ENCODE measurements at regions not wholly inside any gene's neighbourhood (a gene's known extent, or its start where the extent isn't known, plus 50 kb on each side); places are given as distances from the start of the nearest gene placed in this dataset.

DNA sequence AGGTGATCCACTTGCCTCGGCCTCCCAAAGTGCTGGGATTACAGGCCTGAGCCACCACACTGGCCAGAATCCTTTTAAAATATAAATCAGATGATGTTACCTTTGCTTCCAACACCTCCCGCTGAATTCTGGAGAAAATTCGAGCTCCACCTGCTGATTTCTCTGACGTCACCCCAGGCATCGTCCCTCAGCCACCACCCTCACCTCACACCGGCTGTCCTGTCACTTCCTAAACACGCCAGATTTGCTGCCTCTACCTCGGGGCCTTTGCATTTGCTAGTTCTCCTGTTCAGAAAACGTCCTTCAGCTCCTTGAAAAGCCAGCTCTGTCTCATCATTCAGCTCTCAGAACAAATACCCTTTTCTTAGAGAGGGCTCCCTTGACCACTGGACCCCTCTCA is 57.9 kb downstream of the FBXO2 start:
- Histone ChIP-seq H3K4me2 (no peak overlapping the region), H3K27ac (no peak overlapping the region), H3K27me3 (no peaks in the 10 kb centered on the region), H3K4me3 (no peak overlapping the region), H3K4me1 (peaks cover 0 to 34% (median 22%) of the 10 kb centered on the region in 10 experiments; a peak in 17 of 20 replicates), H3K9me3 (replicated peaks in 1 of 11) (peaks cover 0 to 4% (median 0%) of the 10 kb centered on the region in 11 experiments; a peak in 1 of 22 replicates), H4K20me1 (0 out of 22 replicates have a peak, but pooled peaks cover 0 to 6% (median 0%) of the 10 kb centered on the region in 11 experiments), H3K9ac (no peak overlapping the region), H3K36me3 (no peaks in the 10 kb centered on the region)
- no peak for TF ChIP-seq Cebpa-rat (IDR thresholded peaks at IDR 0.05)

DNA sequence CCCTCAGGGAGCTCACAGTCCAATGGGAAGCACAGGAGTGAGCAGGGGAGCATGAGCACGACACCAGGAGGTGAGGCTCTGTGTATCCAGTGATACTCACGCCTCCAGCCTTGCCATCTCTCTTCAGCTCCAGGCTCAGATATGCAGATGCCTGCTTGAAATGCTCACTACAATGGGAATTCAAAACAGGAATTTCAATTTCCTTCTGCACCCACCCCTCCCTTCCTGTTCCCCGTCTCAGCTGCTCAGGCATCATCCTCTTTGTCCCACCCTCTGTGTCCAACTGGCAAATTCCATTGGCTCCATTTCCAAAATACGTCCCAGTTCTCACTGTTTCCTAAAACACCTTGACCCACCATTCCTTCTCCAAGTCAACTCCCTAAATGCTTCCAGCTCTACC is 58.9 kb downstream of the FBXO2 start:
- Histone ChIP-seq H3K4me1 (peaks cover 0 to 26% (median 14%) of the 10 kb centered on the region in 10 experiments; a peak in 17 of 20 replicates), H3K4me3 (no peak overlapping the region), H3K36me3 (no peaks in the 10 kb centered on the region), H3K9ac (no peak overlapping the region), H3K9me3 (replicated peaks in 1 of 11) (peaks cover 0 to 4% (median 0%) of the 10 kb centered on the region in 11 experiments; a peak in 1 of 22 replicates), H3K4me2 (no peak overlapping the region), H3K27ac (no peak overlapping the region), H4K20me1 (0 out of 22 replicates have a peak, but pooled peaks cover 0 to 6% (median 0%) of the 10 kb centered on the region in 11 experiments), H3K27me3 (no peaks in the 10 kb centered on the region)
- TF ChIP-seq Cebpa-rat (IDR thresholded peaks at IDR 0.05) = no peak

DNA sequence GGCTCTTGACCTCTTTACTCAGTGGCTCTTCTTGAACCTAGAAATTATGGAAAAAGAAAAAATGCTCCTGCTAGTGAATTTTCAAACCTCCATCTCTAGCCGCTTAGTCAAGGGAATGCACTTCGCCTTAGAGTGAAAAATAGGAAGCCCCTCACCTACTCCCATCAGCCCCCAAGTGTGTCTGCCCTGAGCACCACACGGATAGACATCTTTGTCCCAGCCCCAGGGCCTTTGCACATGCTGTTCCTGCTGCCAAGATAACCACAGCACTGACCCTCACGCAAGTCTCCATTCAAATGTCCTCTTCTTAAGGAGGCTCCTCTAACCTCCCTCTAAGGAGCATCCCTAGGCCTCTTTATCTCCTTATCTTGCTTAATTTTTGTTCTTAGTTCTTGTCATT is 59.6 kb downstream of the FBXO2 start:
- Histone ChIP-seq H3K36me3 (no peaks in the 10 kb centered on the region), H3K4me3 (no peak overlapping the region), H3K9me3 (replicated peaks in 1 of 11) (peaks cover 0 to 4% (median 0%) of the 10 kb centered on the region in 11 experiments; a peak in 1 of 22 replicates), H3K9ac (no peak overlapping the region), H3K4me2 (no peak overlapping the region), H3K27ac (no peak overlapping the region), H4K20me1 (0 out of 22 replicates have a peak, but pooled peaks cover 0 to 6% (median 0%) of the 10 kb centered on the region in 11 experiments), H3K27me3 (no peaks in the 10 kb centered on the region), H3K4me1 (peaks cover 0 to 26% (median 14%) of the 10 kb centered on the region in 10 experiments; a peak in 17 of 20 replicates)
- TF ChIP-seq Cebpa-rat (IDR thresholded peaks at IDR 0.05) = no peak

DNA sequence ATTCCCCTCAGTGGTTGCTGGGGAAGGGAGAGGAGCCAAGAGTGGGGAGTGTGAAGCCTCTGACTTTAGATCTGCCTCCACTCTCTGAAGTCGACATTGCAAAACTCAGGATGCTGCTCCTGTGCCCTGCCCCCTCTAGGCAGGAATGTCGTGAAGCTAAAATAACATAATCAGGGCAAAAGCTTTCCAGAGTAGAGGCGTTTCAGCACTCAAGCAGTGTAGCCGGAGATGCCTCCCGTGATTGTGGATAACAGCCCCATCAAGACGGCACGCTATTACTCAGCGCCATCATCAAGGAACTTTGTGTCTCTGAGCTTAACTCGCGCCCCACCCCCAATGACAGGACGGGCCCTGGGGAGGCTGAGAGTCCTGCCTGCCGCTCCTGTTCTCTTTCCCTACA is 60.0 kb downstream of the FBXO2 start:
- H3K9ac ChIP-seq = no peak overlapping the region
- H3K27me3 ChIP-seq = no peaks in the 10 kb centered on the region
- no peak overlapping the region for H3K27ac ChIP-seq
- H3K9me3 ChIP-seq (replicated peaks in 1 of 11) = peaks cover 0 to 4% (median 0%) of the 10 kb centered on the region in 11 experiments; a peak in 1 of 22 replicates
- peaks cover 0 to 26% (median 14%) of the 10 kb centered on the region in 10 experiments; a peak in 17 of 20 replicates for H3K4me1 ChIP-seq
- H3K4me3 ChIP-seq = no peak overlapping the region
- H3K4me2 ChIP-seq = no peak overlapping the region
- no peak for TF ChIP-seq Cebpa-rat (IDR thresholded peaks at IDR 0.05)
- no peaks in the 10 kb centered on the region for H3K36me3 ChIP-seq
- H4K20me1 ChIP-seq = 0 out of 22 replicates have a peak, but pooled peaks cover 0 to 6% (median 0%) of the 10 kb centered on the region in 11 experiments

DNA sequence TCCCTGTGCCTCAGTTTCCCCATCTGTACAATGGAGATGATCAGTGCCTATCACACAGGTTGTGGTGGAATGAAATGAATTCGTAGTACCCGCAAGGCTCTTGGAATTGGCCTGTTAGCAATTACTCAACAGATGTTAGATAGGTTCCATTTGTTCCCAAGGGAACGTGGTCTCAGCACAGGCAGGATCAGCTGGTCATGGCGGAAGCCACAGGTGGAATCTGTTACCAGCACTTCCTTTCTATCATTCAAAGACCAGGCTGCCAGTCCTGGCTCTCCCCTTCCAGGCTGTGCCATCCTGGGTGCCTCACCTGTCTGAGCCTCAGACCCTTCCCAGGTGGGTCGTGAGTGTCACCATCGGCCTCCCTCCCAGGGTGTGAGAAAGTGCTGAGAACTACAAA is 61.5 kb downstream of the FBXO2 start:
- Histone ChIP-seq H3K4me2 (peak overlapping the region in 9 of 11 experiments; percentile 36 to 73 (median 69); a peak in 17 of 22 replicates), H3K4me1 (peaks cover 0 to 21% (median 14%) of the 10 kb centered on the region in 10 experiments; a peak in 17 of 20 replicates), H3K4me3 (no peak overlapping the region), H3K36me3 (no peaks in the 10 kb centered on the region), H3K27me3 (no peaks in the 10 kb centered on the region), H4K20me1 (0 out of 22 replicates have a peak, but pooled peaks cover 0 to 6% (median 0%) of the 10 kb centered on the region in 11 experiments), H3K9me3 (replicated peaks in 1 of 11) (peaks cover 0 to 4% (median 0%) of the 10 kb centered on the region in 11 experiments; a peak in 1 of 22 replicates), H3K9ac (no peak overlapping the region), H3K27ac (no peak overlapping the region)
- no peak for TF ChIP-seq Cebpa-rat (IDR thresholded peaks at IDR 0.05)

DNA sequence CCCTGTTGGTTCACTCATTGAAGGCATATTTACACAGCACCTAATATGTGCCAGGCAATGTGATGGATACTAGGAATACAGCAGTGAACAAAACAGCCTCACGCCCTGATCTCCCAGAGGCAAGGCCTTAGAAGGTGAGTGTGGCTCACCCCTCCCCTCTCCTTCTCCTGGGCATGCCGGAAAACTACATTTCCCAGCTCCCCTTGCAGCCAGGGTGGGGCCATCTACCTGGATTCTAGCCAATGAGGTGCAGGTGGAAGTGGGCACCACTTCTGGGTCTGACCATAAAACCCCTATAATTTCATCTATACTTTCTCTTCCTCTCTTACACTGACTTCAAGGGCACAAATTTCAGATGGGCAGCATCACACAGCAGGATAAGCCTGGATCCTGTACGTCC is 63.8 kb downstream of the FBXO2 start:
- no peak for TF ChIP-seq Cebpa-rat (IDR thresholded peaks at IDR 0.05)
- Histone ChIP-seq H3K9ac (no peak overlapping the region), H3K4me2 (no peak overlapping the region), H3K27me3 (no peaks in the 10 kb centered on the region), H3K27ac (no peak overlapping the region), H3K4me1 (peaks cover 0 to 18% (median 14%) of the 10 kb centered on the region in 10 experiments; a peak in 17 of 20 replicates), H4K20me1 (0 out of 22 replicates have a peak, but pooled peaks cover 0 to 6% (median 0%) of the 10 kb centered on the region in 11 experiments), H3K9me3 (replicated peaks in 1 of 11) (peaks cover 0 to 4% (median 0%) of the 10 kb centered on the region in 11 experiments; a peak in 1 of 22 replicates), H3K36me3 (no peaks in the 10 kb centered on the region), H3K4me3 (no peak overlapping the region)

Data from BLaER1 treated with 17β-estradiol and CSF1 and Interleukin-3, amounts not matched to agents 10 nM and 100 nM (cell line).